ENCODE measurements at regions not wholly inside any gene's neighbourhood (a gene's known extent, or its start where the extent isn't known, plus 50 kb on each side); places are given as distances from the start of the nearest gene placed in this dataset.
"Not testable (repeated sequence)": the region's sequence is repeated elsewhere in the genome, so short reads cannot be mapped to it uniquely, and the experiment has no call there.

- H3K27ac ChIP-seq (ENCODE audit: low read length, poor library complexity, severe bottlenecking), result no peak overlapping the region
Observed at GRCh38 chr3:110995461-110996231, 76.0 kb upstream of the NECTIN3 start.

DNA sequence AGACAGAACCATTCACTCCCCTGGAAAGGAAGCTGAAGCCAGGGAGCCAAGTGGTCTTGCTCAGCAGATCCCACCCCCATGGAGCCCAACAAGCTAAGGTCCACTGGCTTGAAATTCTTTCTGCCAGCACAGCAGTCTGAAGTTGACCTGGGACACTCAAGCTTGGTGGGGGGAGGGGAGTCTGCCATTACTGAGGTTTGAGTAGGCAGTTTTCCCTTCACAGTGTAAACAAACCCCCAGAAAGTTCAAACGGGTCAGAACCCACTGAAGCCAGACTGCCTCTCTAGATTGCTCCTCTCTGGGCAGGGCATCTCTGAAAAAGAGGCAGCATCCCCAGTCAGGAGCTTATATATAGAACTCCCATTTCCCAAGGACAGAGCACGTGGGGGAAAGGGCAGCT, 72.8 kb upstream of the NECTIN3 start:
- Histone ChIP-seq H2BK12ac (ENCODE audit: low read length in 2 of 2) (peak overlapping the region; percentile 9 to 54), H3K18ac (ENCODE audit: low read depth in 1 of 2, low read length in 2 of 2) (peak overlapping the region in 1 of 2 experiments; percentile 48), H4K8ac (ENCODE audit: low read length) (peak overlapping the region; percentile 72)
- H3K36me3 ChIP-seq (ENCODE audit: control insufficient read depth in 1 of 2, insufficient read depth in 2 of 2, low read depth in 1 of 2, low read length in 2 of 2); H2BK15ac ChIP-seq (ENCODE audit: low read depth, poor library complexity, severe bottlenecking); H3K4me3 ChIP-seq (ENCODE audit: insufficient read depth in 1 of 2, low read depth in 1 of 2, low read length in 2 of 2); H3K9me3 ChIP-seq (ENCODE audit: control insufficient read depth, low read length); H2BK5ac ChIP-seq (ENCODE audit: low read depth, low read length, poor library complexity, severe bottlenecking); H2BK120ac ChIP-seq (ENCODE audit: low read depth, low read length); H3K23ac ChIP-seq (ENCODE audit: low read length in 2 of 2); H3K4me1 ChIP-seq (ENCODE audit: control insufficient read depth, insufficient read depth, low read depth, low read length); H3K4me2 ChIP-seq (ENCODE audit: low read length, poor library complexity, severe bottlenecking); H2AFZ ChIP-seq (ENCODE audit: low read depth, low read length); H4K91ac ChIP-seq (ENCODE audit: low read length); H3K4ac ChIP-seq (ENCODE audit: low read depth in 1 of 2, low read length in 2 of 2); H3K14ac ChIP-seq (ENCODE audit: low read length in 2 of 2); H3K27me3 ChIP-seq (ENCODE audit: control insufficient read depth in 1 of 2, insufficient read depth in 1 of 2, low read length in 2 of 2); H3K79me1 ChIP-seq (replicated peaks; ENCODE audit: low read length, poor library complexity, severe bottlenecking); H3K9ac ChIP-seq (ENCODE audit: low read length); H2AK5ac ChIP-seq (ENCODE audit: low read length, severe bottlenecking); H3K27ac ChIP-seq (ENCODE audit: low read length, poor library complexity, severe bottlenecking): not testable (repeated sequence)
- 27% methylated on average over 2 of the region's 2 CpGs for WGBS
- DNase-seq, result peak; percentile 22

More at GRCh38 chr3:110995461-110996231, 76.0 kb upstream of the NECTIN3 start:
- H4K91ac ChIP-seq (ENCODE audit: low read length), result no peak overlapping the region
- H3K4me1 ChIP-seq (ENCODE audit: control insufficient read depth, insufficient read depth, low read depth, low read length), result peaks cover 2% of the 10 kb centered on the region
- H2AFZ ChIP-seq (ENCODE audit: low read depth, low read length), result no peak overlapping the region
- H3K4me2 ChIP-seq (ENCODE audit: low read length, poor library complexity, severe bottlenecking), result no peak overlapping the region
- H3K14ac ChIP-seq (ENCODE audit: low read length in 2 of 2), result no peak overlapping the region
- no peak overlapping the region for H3K4ac ChIP-seq (ENCODE audit: low read depth in 1 of 2, low read length in 2 of 2)
- H2BK15ac ChIP-seq (ENCODE audit: low read depth, poor library complexity, severe bottlenecking), result no peak overlapping the region
- H4K8ac ChIP-seq (ENCODE audit: low read length), result no peak overlapping the region
- no peak overlapping the region for H2BK120ac ChIP-seq (ENCODE audit: low read depth, low read length)
- no peaks in the 10 kb centered on the region for H3K27me3 ChIP-seq (ENCODE audit: control insufficient read depth in 1 of 2, insufficient read depth in 1 of 2, low read length in 2 of 2)
- no peak overlapping the region for H3K23ac ChIP-seq (ENCODE audit: low read length in 2 of 2)
- no peak overlapping the region for H2BK5ac ChIP-seq (ENCODE audit: low read depth, low read length, poor library complexity, severe bottlenecking)
- H3K9ac ChIP-seq (ENCODE audit: low read length), result no peak overlapping the region
- no peaks in the 10 kb centered on the region for H3K9me3 ChIP-seq (ENCODE audit: control insufficient read depth, low read length)
- H3K4me3 ChIP-seq (ENCODE audit: insufficient read depth in 1 of 2, low read depth in 1 of 2, low read length in 2 of 2), result no peak overlapping the region
- no peak overlapping the region for H3K18ac ChIP-seq (ENCODE audit: low read depth in 1 of 2, low read length in 2 of 2)
- no peaks in the 10 kb centered on the region for H3K79me1 ChIP-seq (replicated peaks; ENCODE audit: low read length, poor library complexity, severe bottlenecking)
- peak; percentile 73 for DNase-seq
- no peaks in the 10 kb centered on the region for H3K36me3 ChIP-seq (ENCODE audit: control insufficient read depth in 1 of 2, insufficient read depth in 2 of 2, low read depth in 1 of 2, low read length in 2 of 2)
- 45% methylated on average over 1 of the region's 2 CpGs for WGBS
- H2AK5ac ChIP-seq (ENCODE audit: low read length, severe bottlenecking), result no peak overlapping the region
- no peak overlapping the region for H2BK12ac ChIP-seq (ENCODE audit: low read length in 2 of 2)

GRCh38 chr3:111006485-111006884, 65.1 kb upstream of the NECTIN3 start:
- H4K8ac ChIP-seq (ENCODE audit: low read length); H3K36me3 ChIP-seq (ENCODE audit: control insufficient read depth in 1 of 2, insufficient read depth in 2 of 2, low read depth in 1 of 2, low read length in 2 of 2); H2BK12ac ChIP-seq (ENCODE audit: low read length in 2 of 2); H3K27ac ChIP-seq (ENCODE audit: low read length, poor library complexity, severe bottlenecking); H2AFZ ChIP-seq (ENCODE audit: low read depth, low read length); H2BK120ac ChIP-seq (ENCODE audit: low read depth, low read length); H3K9ac ChIP-seq (ENCODE audit: low read length); H3K4me2 ChIP-seq (ENCODE audit: low read length, poor library complexity, severe bottlenecking); H3K4ac ChIP-seq (ENCODE audit: low read depth in 1 of 2, low read length in 2 of 2); H3K4me3 ChIP-seq (ENCODE audit: insufficient read depth in 1 of 2, low read depth in 1 of 2, low read length in 2 of 2); H2BK5ac ChIP-seq (ENCODE audit: low read depth, low read length, poor library complexity, severe bottlenecking); H3K9me3 ChIP-seq (ENCODE audit: control insufficient read depth, low read length); H3K4me1 ChIP-seq (ENCODE audit: control insufficient read depth, insufficient read depth, low read depth, low read length); H2AK5ac ChIP-seq (ENCODE audit: low read length, severe bottlenecking); H3K79me1 ChIP-seq (replicated peaks; ENCODE audit: low read length, poor library complexity, severe bottlenecking); H4K91ac ChIP-seq (ENCODE audit: low read length); H2BK15ac ChIP-seq (ENCODE audit: low read depth, poor library complexity, severe bottlenecking); H3K27me3 ChIP-seq (ENCODE audit: control insufficient read depth in 1 of 2, insufficient read depth in 1 of 2, low read length in 2 of 2); H3K23ac ChIP-seq (ENCODE audit: low read length in 2 of 2); H3K14ac ChIP-seq (ENCODE audit: low read length in 2 of 2); H3K18ac ChIP-seq (ENCODE audit: low read depth in 1 of 2, low read length in 2 of 2); DNase-seq: not testable (repeated sequence)
- WGBS, result 72% methylated on average over 4 of the region's 4 CpGs

GRCh38 chr3:111012388-111013248, 59.0 kb upstream of the NECTIN3 start:
- 70% methylated on average over 6 of the region's 7 CpGs for WGBS
- H4K91ac ChIP-seq (ENCODE audit: low read length), result no peak overlapping the region
- no peak overlapping the region for H2BK15ac ChIP-seq (ENCODE audit: low read depth, poor library complexity, severe bottlenecking)
- no peak overlapping the region for H3K18ac ChIP-seq (ENCODE audit: low read depth in 1 of 2, low read length in 2 of 2)
- H3K36me3 ChIP-seq (ENCODE audit: control insufficient read depth in 1 of 2, insufficient read depth in 2 of 2, low read depth in 1 of 2, low read length in 2 of 2), result no peaks in the 10 kb centered on the region
- no peak overlapping the region for H3K9ac ChIP-seq (ENCODE audit: low read length)
- no peaks in the 10 kb centered on the region for H3K9me3 ChIP-seq (ENCODE audit: control insufficient read depth, low read length)
- H4K8ac ChIP-seq (ENCODE audit: low read length), result no peak overlapping the region
- no peak overlapping the region for H2BK120ac ChIP-seq (ENCODE audit: low read depth, low read length)
- H2BK5ac ChIP-seq (ENCODE audit: low read depth, low read length, poor library complexity, severe bottlenecking), result no peak overlapping the region
- H3K23ac ChIP-seq (ENCODE audit: low read length in 2 of 2), result no peak overlapping the region
- H3K4me3 ChIP-seq (ENCODE audit: insufficient read depth in 1 of 2, low read depth in 1 of 2, low read length in 2 of 2), result no peak overlapping the region
- H3K79me1 ChIP-seq (replicated peaks; ENCODE audit: low read length, poor library complexity, severe bottlenecking), result no peaks in the 10 kb centered on the region
- no peak overlapping the region for H2AFZ ChIP-seq (ENCODE audit: low read depth, low read length)
- H3K27ac ChIP-seq (ENCODE audit: low read length, poor library complexity, severe bottlenecking), result no peak overlapping the region
- no peak overlapping the region for H3K14ac ChIP-seq (ENCODE audit: low read length in 2 of 2)
- H3K4ac ChIP-seq (ENCODE audit: low read depth in 1 of 2, low read length in 2 of 2), result no peak overlapping the region
- DNase-seq, result peak; percentile 10
- no peak overlapping the region for H2BK12ac ChIP-seq (ENCODE audit: low read length in 2 of 2)
- no peak overlapping the region for H2AK5ac ChIP-seq (ENCODE audit: low read length, severe bottlenecking)
- no peaks in the 10 kb centered on the region for H3K4me1 ChIP-seq (ENCODE audit: control insufficient read depth, insufficient read depth, low read depth, low read length)
- H3K4me2 ChIP-seq (ENCODE audit: low read length, poor library complexity, severe bottlenecking), result no peak overlapping the region
- H3K27me3 ChIP-seq (ENCODE audit: control insufficient read depth in 1 of 2, insufficient read depth in 1 of 2, low read length in 2 of 2), result no peaks in the 10 kb centered on the region

All from mesenchymal stem cell (in vitro differentiated cells and primary cell).